NT2/D1 (cell line): ENCODE measurements at regions not wholly inside any gene's neighbourhood (a gene's known extent, or its start where the extent isn't known, plus 50 kb on each side); places are given as distances from the start of the nearest gene placed in this dataset.

ENCODE experiments used
- DNase-seq: peaks from one replicate; pipeline ENCODE4 v3.0.0-alpha.2; 2011; ENCODE audit warnings: low read depth, low spot score
- H3K27me3 ChIP-seq: 2 replicates; pipeline ENCODE4 v1.6.0; 2011; ENCODE audit warnings: mild to moderate bottlenecking; ENCODE audit not compliant: insufficient read length, insufficient read depth
- H3K36me3 ChIP-seq: 2 replicates; pipeline ENCODE4 v1.6.1; 2011; ENCODE audit warnings: mild to moderate bottlenecking, low read length, mixed read lengths; ENCODE audit not compliant: insufficient read depth, insufficient read length
- H3K4me1 ChIP-seq: 2 replicates; pipeline ENCODE4 v1.5.1; 2011; ENCODE audit not compliant: insufficient read depth, insufficient read length
- H3K4me3 ChIP-seq: 2 replicates; pipeline ENCODE4 v1.5.1; 2011; ENCODE audit warnings: low read depth; ENCODE audit not compliant: insufficient read length
- H3K9ac ChIP-seq: 2 replicates; pipeline ENCODE4 v1.6.0; 2011; ENCODE audit warnings: low read depth; ENCODE audit not compliant: insufficient read length
- H3K9me3 ChIP-seq: 2 replicates; pipeline ENCODE4 v1.5.1; 2011; ENCODE audit warnings: mild to moderate bottlenecking, low read length; ENCODE audit not compliant: insufficient read depth
- SUZ12 ChIP-seq: IDR thresholded peaks from 2 replicates; pipeline ENCODE4 v1.6.1; 2011; ENCODE audit not compliant: insufficient read length, insufficient read depth; ENCODE audit errors: extremely low read depth
- YY1 ChIP-seq: IDR thresholded peaks from 2 replicates; pipeline ENCODE4 v1.6.1; 2011; ENCODE audit not compliant: insufficient read length, insufficient read depth
- ZNF274 ChIP-seq: IDR thresholded peaks from 2 replicates; pipeline ENCODE4 v1.6.1; 2011; ENCODE audit warnings: mild to moderate bottlenecking, low read depth, low read length

DNA sequence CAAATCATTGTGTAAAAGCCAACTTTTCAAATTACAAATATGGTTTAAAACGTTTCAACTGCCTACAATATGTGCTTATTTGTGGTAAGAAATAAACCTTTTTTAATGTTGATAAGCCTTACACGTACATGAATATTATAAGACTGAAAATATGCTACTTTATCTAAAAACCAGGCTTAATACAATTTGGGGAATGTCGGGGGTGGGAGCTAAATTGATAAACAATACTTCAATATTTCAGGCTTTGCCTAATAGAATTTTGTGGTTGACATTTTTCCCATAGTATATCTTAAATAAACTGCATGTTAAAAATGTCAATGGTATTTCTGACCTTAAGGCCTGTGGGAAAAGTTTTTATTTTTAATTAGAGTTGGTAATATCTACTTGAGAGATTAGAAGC, 69.8 kb upstream of the SLIT2 start:
- no peaks in the 10 kb centered on the region for H3K27me3 ChIP-seq
- DNase-seq = no peak

DNA sequence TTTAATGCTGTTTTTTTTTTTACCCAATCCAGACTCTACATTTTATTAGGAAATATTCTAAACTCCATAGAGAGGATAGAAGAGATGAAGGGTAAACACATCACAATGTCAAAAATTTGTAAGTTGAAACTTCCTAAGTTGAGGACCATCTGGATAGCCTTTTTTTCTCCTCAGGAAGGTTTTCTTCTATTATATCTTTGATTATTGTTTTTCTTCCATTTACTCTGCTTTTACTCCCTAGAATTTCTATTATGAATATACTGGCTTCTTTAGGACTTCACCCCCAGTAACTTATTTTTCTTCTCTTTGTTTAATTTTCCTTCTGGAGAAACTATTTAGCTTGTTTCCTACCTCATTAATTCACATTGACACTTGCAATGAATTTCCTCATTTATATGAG, 71.2 kb upstream of the SLIT2 start:
- TF ChIP-seq SUZ12 = no peak
- TF ChIP-seq YY1 = no peak
- no peak for TF ChIP-seq ZNF274
- DNase-seq = no peak
- Histone ChIP-seq H3K27me3 (no peaks in the 10 kb centered on the region), H3K4me3 (no peak overlapping the region), H3K36me3 (no peaks in the 10 kb centered on the region), H3K9me3 (peaks cover 6% of the 10 kb centered on the region; the same call in 1 of the 2 replicates), H3K9ac (no peak overlapping the region), H3K4me1 (no peaks in the 10 kb centered on the region)

More for the DNA sequence above, 69.8 kb upstream of the SLIT2 start:
- TF ChIP-seq ZNF274 (no peak), YY1 (no peak), SUZ12 (no peak)
- H3K4me1 ChIP-seq = no peaks in the 10 kb centered on the region
- no peak overlapping the region for H3K9ac ChIP-seq
- peaks cover 6% of the 10 kb centered on the region; the same call in 1 of the 2 replicates for H3K9me3 ChIP-seq
- no peaks in the 10 kb centered on the region for H3K36me3 ChIP-seq
- H3K4me3 ChIP-seq = no peak overlapping the region

DNA sequence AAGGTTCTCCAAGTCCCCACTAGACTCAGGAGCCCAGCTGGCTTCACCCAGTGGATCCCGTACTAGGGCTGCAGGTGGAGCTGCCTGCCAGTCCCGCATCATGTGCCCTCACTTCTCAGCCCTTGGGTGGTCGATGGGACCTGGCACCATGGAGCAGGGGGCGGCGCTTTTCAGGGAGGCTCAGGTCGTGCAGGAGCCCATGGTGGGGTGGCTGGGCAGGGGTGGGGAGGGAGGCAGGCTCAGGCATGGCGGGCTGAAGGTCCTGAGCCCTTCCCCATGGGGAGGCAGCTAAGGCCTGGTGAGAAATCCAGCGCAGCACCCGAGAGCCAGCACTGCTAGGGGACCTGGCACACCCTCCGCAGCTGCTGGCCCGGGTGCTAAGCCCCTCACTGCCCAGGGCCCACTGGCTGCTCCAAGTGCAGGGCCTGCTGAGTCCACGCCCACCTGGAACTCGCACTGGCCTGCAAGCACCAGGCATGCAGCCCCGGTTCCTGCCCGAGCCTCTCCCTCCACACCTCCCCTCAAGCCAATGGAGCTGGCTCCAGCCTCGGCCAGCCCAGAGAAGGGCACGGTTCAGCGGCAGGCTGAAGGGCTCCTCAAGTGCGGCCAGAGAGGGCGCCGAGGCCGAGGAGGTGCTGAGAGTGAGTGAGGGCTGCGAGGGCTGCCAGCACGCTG, 72.7 kb upstream of the SLIT2 start:
- H3K4me1 ChIP-seq = no peaks in the 10 kb centered on the region
- no peak for TF ChIP-seq YY1
- no peak for TF ChIP-seq SUZ12
- TF ChIP-seq ZNF274 = no peak
- no peaks in the 10 kb centered on the region for H3K27me3 ChIP-seq
- H3K9me3 ChIP-seq = peaks cover 6% of the 10 kb centered on the region; the same call in 1 of the 2 replicates
- no peaks in the 10 kb centered on the region for H3K36me3 ChIP-seq
- H3K4me3 ChIP-seq = no peak overlapping the region
- DNase-seq = no peak
- H3K9ac ChIP-seq = no peak overlapping the region

DNA sequence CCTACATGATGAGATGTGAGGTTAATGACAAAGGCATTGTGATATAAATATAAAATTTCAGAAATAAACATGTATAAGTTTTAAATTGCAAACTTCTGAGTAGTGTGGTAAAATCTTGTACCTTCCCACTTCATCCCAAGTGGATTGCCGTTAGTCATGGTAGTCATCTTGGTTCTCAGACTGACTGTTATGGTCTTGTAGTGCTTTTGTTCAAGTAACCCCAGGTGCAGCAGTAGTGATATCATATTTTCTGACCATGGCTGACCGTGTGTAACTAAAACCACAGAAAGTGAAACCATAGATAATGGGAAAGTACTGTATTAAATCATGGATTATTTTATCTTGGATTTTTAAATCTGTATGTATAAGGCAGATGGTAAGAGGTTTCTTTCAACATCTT, 74.8 kb upstream of the SLIT2 start:
- TF ChIP-seq ZNF274 (no peak), YY1 (no peak), SUZ12 (no peak)
- Histone ChIP-seq H3K4me1 (no peaks in the 10 kb centered on the region), H3K27me3 (no peaks in the 10 kb centered on the region), H3K9me3 (peaks cover 6% of the 10 kb centered on the region; the same call in 1 of the 2 replicates), H3K36me3 (no peaks in the 10 kb centered on the region), H3K9ac (no peak overlapping the region), H3K4me3 (no peak overlapping the region)
- DNase-seq = no peak

DNA sequence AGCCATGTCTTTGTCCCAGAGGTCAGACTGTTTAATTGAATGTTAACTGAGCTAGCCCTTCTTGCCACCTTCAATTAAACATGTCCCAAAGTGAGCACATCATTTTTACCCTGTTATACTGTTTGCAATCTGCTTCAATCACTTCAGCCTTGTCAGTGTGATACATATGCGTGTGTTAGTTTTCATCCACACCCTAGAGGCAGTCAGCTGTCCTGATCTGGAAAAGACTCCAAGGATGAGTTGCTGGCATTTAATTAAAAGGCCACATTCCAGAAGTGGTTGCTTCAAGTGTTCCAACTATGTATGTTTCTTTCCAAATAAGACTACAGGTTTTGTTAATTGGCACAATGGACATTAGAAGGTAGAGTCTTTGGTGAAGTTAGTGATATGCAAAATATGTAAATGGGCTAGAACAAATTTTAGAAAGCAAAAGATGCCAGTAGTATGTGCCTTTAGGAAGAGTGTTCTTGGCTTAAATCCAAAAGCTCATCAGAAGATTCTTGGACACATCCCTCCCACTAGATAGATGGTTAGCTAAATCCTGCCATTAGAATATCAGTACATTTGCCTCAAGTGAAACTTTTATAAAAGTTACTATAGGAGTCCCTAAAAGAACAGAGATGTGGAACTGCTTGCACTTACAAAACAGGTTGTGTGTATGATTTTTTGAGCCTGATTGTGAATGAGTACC, 79.5 kb upstream of the SLIT2 start:
- Histone ChIP-seq H3K27me3 (no peaks in the 10 kb centered on the region), H3K9me3 (no peaks in the 10 kb centered on the region), H3K9ac (no peak overlapping the region), H3K4me1 (no peaks in the 10 kb centered on the region), H3K4me3 (no peak overlapping the region), H3K36me3 (no peaks in the 10 kb centered on the region)
- no peak for DNase-seq
- TF ChIP-seq ZNF274 (no peak), YY1 (no peak), SUZ12 (no peak)

DNA sequence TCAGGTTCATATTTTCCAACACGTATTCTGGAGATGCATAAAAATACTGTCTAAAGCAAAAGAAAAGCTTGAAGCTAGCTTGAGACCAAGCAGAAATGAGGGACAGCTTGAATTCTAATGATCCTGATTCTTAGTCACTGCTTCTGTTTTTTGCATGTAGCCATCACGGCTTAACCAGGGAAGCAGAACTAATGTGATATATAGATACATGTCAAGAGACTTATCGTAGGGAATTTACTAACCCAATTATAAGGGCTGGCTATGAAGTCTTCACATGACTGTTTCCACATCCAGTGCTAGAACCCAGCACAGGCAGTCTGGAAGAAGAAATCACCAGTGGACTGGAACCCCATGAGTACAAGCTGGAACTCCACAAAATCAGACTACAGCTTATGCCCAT, 85.2 kb upstream of the SLIT2 start:
- no peak overlapping the region for H3K4me3 ChIP-seq
- TF ChIP-seq ZNF274 (no peak), YY1 (no peak), SUZ12 (no peak)

DNA sequence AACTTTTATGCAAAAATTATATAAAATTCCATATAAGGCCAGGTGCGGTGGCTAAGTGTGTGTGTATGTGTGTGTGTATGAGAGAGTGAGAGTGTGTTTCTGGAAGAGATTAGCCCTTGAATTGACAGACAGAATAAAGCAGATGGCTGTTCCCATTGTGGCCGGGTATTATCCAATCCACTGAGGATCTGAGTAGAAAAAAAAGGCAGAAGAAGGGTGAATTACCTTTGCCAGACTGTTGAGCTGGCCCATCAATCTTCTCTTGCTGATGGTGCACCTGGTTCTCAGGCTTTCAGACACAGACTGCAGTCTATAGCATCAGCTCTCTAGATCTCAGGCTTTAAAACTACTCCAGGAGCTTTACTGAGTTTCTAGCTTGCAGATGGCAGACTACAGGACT, 92.2 kb upstream of the SLIT2 start:
- Histone ChIP-seq H3K9me3 (no peaks in the 10 kb centered on the region), H3K4me1 (no peaks in the 10 kb centered on the region), H3K4me3 (no peak overlapping the region), H3K36me3 (no peaks in the 10 kb centered on the region), H3K9ac (no peak overlapping the region), H3K27me3 (no peaks in the 10 kb centered on the region)
- DNase-seq = no peak
- TF ChIP-seq YY1 (no peak), ZNF274 (no peak), SUZ12 (no peak)

More for the DNA sequence above, 85.2 kb upstream of the SLIT2 start:
- no peaks in the 10 kb centered on the region for H3K9me3 ChIP-seq
- no peak overlapping the region for H3K9ac ChIP-seq
- DNase-seq = no peak
- H3K4me1 ChIP-seq = no peaks in the 10 kb centered on the region
- no peaks in the 10 kb centered on the region for H3K27me3 ChIP-seq
- H3K36me3 ChIP-seq = no peaks in the 10 kb centered on the region
